ENCODE measurements at regions not wholly inside any gene's neighbourhood (a gene's known extent, or its start where the extent isn't known, plus 50 kb on each side); places are given as distances from the start of the nearest gene placed in this dataset.

GRCh38 chr7:106606120-106606519, 54.8 kb downstream of the CCDC71L start:
- DNase-seq = no peak

DNA sequence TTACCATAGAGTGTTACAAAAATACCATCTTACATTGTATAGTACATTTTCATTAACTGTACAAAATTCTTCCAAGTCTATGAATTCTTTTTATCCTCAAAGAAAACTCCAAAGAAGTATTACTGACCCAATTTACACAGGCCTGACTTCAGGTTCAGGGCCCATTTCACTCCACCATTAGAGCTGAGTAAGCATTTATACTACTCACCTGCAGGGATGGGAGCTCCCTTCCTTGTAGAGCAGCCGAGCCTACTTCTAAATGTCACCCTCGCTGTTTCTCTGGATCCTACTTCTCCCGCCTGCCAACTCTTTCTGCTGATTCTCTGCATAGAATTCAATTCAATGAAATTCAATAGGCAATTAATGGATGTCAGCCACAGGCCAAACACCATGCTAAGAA, 56.0 kb downstream of the CCDC71L start:
- DNase-seq = no peak

GRCh38 chr7:106604303-106604924, 56.5 kb downstream of the CCDC71L start:
- DNase-seq = no peak

GRCh38 chr7:106603346-106603745, 57.6 kb downstream of the CCDC71L start:
- no peak for DNase-seq

- DNase-seq = no peak
Measured at GRCh38 chr7:106602062-106602461, 58.9 kb downstream of the CCDC71L start.

GRCh38 chr7:106600569-106601373, 60.2 kb downstream of the CCDC71L start:
- DNase-seq = no peak

- no peak for DNase-seq
Measured at GRCh38 chr7:106599343-106599698, 61.6 kb downstream of the CCDC71L start.

GRCh38 chr7:106598663-106599342, 62.2 kb downstream of the CCDC71L start:
- peak; percentile 66 for DNase-seq

GRCh38 chr7:106597751-106598546, 63.0 kb downstream of the CCDC71L start:
- DNase-seq = no peak

- no peak for DNase-seq
Measured at GRCh38 chr7:106597014-106597413, 63.9 kb downstream of the CCDC71L start.

DNA sequence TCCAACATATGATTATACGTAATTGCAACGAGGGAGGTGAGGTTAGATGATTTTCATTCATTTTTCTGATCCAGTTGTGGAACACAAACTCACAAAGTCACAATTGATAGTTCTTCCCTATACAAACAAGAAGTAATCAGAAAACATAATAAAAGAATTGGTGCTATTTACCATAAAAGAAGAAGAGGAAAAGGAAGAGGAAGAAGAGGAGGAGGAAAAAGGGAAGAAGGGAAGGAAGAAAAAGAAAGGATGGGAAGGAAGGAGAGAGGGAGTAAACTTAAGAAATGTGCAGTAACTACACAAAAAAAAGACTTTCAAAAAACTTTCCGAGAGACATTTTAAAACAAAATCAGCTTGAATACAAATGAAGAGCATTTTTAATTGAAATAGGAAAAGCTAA, 65.0 kb downstream of the CCDC71L start:
- DNase-seq = no peak

- no peak for DNase-seq
Measured at GRCh38 chr7:106593028-106593417, 67.9 kb downstream of the CCDC71L start.

- DNase-seq = no peak
Measured at GRCh38 chr7:106592282-106593027, 68.5 kb downstream of the CCDC71L start.

DNA sequence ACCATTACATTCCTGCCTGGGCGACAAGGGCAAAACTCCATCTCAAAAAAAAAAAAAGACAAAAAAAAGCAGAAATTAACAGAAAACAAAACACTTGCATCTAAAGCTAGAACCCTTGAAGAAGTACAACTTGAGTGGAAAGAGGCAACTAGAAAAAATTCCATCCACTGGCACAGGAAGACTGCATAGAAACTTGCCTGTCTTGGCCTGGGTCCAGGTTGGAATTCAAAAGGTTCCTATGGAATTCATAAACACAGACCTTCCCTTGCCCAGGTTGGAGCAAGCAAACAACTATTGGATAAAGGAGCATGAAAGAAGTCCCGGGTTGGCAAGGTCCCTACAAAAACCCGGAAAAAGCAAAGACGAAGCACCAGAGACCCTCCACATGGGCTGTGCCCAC, 69.8 kb downstream of the CCDC71L start:
- DNase-seq = no peak

- DNase-seq = no peak
Measured at GRCh38 chr7:106590209-106590816, 70.6 kb downstream of the CCDC71L start.

DNA sequence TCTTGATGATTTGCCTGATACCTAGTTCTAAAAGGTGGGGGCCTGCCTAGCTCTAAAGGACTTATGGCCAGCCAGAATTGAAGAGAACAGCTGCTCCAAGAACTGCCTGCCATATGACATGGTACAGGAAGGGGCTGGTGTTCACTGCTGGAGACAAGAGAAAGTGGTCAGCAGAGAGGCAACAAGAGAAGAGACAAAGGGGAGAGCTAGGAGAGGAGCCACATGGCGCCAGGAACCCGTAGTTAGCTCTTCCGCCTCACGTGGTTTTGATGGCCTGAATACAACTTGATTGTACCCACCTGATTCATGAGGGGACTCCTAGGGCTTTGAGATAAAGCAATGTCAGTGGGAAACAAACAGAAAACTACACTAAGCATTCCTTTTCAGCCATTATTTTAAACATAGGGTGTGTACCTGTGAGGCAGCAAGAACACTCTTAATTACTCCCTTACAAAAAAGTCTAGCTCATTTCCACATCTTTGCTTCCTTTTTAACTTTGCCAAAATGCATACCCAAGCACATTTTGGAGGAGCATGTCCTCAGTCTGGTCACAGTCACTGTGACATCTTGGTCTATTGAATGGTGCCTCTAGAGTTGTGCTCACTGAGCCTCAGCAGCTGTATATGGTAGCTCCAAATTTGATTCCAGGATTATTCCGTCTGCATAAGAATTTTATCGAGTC, 71.6 kb downstream of the CCDC71L start:
- no peak for DNase-seq

- no peak for DNase-seq
Measured at GRCh38 chr7:106588422-106589197, 72.3 kb downstream of the CCDC71L start.

GRCh38 chr7:106584914-106585759, 75.8 kb downstream of the CCDC71L start:
- DNase-seq = no peak
